ENCODE measurements at regions not wholly inside any gene's neighbourhood (a gene's known extent, or its start where the extent isn't known, plus 50 kb on each side); places are given as distances from the start of the nearest gene placed in this dataset.

DNA sequence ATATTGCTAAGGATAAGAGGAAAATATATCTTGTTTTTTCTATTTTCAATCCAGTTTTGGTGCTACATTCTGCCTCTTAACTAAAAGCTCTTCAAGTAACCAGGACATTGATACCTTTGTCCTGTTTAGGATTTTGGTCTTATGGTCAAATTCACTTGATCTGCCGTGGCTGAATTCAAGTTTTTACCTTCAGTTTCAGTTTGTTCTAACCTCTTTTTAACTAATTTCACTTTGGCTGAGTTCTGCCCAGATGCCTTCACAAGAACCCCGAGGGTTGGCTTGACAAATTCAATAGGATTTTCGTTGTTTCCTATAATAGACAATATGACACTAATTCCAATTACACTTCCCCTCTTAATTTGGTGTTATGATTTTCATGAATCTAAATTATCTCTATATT is 84.5 kb upstream of the C1orf21 start:
- TF ChIP-seq, protein P1, sequence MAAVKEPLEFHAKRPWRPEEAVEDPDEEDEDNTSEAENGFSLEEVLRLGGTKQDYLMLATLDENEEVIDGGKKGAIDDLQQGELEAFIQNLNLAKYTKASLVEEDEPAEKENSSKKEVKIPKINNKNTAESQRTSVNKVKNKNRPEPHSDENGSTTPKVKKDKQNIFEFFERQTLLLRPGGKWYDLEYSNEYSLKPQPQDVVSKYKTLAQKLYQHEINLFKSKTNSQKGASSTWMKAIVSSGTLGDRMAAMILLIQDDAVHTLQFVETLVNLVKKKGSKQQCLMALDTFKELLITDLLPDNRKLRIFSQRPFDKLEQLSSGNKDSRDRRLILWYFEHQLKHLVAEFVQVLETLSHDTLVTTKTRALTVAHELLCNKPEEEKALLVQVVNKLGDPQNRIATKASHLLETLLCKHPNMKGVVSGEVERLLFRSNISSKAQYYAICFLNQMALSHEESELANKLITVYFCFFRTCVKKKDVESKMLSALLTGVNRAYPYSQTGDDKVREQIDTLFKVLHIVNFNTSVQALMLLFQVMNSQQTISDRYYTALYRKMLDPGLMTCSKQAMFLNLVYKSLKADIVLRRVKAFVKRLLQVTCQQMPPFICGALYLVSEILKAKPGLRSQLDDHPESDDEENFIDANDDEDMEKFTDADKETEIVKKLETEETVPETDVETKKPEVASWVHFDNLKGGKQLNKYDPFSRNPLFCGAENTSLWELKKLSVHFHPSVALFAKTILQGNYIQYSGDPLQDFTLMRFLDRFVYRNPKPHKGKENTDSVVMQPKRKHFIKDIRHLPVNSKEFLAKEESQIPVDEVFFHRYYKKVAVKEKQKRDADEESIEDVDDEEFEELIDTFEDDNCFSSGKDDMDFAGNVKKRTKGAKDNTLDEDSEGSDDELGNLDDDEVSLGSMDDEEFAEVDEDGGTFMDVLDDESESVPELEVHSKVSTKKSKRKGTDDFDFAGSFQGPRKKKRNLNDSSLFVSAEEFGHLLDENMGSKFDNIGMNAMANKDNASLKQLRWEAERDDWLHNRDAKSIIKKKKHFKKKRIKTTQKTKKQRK (IDR thresholded peaks at IDR 0.05; ENCODE audit: low read length) = no peak
- no peak for TF ChIP-seq REPIN1 (CRISPR knock-in tag; IDR thresholded peaks at IDR 0.05; ENCODE audit: borderline replicate concordance, low read depth)
- TF ChIP-seq POLR2A (IDR thresholded peaks at IDR 0.05; ENCODE audit: insufficient read depth in 1 of 2, low read depth in 2 of 2, low read length in 2 of 2) = no peak
- TF ChIP-seq, protein P2, sequence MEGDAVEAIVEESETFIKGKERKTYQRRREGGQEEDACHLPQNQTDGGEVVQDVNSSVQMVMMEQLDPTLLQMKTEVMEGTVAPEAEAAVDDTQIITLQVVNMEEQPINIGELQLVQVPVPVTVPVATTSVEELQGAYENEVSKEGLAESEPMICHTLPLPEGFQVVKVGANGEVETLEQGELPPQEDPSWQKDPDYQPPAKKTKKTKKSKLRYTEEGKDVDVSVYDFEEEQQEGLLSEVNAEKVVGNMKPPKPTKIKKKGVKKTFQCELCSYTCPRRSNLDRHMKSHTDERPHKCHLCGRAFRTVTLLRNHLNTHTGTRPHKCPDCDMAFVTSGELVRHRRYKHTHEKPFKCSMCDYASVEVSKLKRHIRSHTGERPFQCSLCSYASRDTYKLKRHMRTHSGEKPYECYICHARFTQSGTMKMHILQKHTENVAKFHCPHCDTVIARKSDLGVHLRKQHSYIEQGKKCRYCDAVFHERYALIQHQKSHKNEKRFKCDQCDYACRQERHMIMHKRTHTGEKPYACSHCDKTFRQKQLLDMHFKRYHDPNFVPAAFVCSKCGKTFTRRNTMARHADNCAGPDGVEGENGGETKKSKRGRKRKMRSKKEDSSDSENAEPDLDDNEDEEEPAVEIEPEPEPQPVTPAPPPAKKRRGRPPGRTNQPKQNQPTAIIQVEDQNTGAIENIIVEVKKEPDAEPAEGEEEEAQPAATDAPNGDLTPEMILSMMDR (CRISPR knock-in tag; IDR thresholded peaks at IDR 0.05) = no peak
- TF ChIP-seq, protein P3, sequence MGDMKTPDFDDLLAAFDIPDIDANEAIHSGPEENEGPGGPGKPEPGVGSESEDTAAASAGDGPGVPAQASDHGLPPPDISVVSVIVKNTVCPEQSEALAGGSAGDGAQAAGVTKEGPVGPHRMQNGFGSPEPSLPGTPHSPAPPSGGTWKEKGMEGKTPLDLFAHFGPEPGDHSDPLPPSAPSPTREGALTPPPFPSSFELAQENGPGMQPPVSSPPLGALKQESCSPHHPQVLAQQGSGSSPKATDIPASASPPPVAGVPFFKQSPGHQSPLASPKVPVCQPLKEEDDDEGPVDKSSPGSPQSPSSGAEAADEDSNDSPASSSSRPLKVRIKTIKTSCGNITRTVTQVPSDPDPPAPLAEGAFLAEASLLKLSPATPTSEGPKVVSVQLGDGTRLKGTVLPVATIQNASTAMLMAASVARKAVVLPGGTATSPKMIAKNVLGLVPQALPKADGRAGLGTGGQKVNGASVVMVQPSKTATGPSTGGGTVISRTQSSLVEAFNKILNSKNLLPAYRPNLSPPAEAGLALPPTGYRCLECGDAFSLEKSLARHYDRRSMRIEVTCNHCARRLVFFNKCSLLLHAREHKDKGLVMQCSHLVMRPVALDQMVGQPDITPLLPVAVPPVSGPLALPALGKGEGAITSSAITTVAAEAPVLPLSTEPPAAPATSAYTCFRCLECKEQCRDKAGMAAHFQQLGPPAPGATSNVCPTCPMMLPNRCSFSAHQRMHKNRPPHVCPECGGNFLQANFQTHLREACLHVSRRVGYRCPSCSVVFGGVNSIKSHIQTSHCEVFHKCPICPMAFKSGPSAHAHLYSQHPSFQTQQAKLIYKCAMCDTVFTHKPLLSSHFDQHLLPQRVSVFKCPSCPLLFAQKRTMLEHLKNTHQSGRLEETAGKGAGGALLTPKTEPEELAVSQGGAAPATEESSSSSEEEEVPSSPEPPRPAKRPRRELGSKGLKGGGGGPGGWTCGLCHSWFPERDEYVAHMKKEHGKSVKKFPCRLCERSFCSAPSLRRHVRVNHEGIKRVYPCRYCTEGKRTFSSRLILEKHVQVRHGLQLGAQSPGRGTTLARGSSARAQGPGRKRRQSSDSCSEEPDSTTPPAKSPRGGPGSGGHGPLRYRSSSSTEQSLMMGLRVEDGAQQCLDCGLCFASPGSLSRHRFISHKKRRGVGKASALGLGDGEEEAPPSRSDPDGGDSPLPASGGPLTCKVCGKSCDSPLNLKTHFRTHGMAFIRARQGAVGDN (CRISPR knock-in tag; IDR thresholded peaks at IDR 0.05) = no peak
- no peak for TF ChIP-seq HDAC6 (IDR thresholded peaks at IDR 0.05; ENCODE audit: low read depth, low read length)
- no peak for TF ChIP-seq ZBTB7A (CRISPR knock-in tag; IDR thresholded peaks at IDR 0.05)
